Renal cortex interstitium (tissue), 11 donors: ENCODE measurements at regions not wholly inside any gene's neighbourhood (a gene's known extent, or its start where the extent isn't known, plus 50 kb on each side); places are given as distances from the start of the nearest gene placed in this dataset.

ENCODE experiments used
- DNase-seq, 11 donors: peaks; one replicate each; pipeline ENCODE4 v3.0.0-alpha.2; 2013; ENCODE audit warnings: low read depth in 9 of 11, low spot score in 4 of 11; ENCODE audit errors: extremely low read depth in 1 of 11

DNA sequence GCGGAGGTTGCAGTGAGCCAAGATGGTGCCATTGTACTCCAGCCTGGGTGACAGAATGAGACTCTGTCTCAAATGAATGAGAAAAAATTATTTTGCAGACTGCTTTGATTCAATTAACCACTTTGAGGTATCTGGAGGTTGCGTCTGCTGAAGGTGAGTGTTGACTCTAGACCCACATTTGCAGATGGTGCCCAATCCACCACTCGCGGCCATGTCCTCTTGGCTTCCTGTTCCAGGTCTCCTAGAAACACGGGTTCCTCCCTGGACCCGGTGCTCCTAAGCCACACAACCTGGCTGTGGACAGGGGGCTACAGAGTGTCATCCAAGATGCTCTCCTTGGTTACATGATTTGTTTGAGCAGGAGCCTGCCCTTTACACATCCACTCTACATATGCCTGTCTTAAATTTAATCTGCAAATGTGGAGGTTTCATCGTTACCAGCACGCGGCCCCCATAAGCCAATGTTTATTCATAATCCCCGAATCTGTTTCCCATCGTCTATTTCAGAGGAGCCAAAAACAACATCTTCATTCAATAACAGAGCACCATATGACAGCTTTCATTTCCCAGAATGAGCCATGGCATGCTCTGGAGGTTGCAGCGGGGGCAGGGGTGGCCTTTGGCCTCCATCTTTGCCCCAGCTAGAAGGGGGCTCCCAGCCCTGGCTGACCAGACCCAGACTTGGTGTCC lies 377.2 kb downstream of the CTTN start:
- DNase-seq: no peak

DNA sequence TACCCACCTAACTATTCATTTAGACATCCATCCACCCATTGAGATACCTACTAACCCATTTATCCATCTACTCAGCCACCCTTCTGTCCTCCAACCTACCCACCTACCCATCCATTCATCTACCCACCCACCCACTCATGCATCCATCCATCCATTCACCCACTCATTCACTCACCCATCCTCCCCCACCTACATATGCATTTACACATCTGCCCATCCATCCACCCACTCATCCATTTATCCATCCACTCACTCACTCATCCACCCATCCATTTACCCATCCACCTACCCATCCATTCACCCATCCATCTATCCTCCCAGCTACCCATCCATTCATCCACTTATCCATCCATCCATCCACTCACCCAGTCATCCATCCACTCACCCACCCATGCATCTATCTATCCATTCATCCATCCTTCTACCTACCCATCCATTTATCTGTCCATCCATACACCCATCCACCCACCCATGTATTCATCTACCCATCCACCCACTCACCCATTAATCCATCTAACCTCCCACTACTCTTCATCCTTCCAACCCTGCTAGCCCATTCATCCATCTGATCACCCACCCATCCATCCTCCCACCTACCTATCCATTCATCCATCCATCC lies 378.7 kb downstream of the CTTN start:
- DNase-seq: no peak

DNA sequence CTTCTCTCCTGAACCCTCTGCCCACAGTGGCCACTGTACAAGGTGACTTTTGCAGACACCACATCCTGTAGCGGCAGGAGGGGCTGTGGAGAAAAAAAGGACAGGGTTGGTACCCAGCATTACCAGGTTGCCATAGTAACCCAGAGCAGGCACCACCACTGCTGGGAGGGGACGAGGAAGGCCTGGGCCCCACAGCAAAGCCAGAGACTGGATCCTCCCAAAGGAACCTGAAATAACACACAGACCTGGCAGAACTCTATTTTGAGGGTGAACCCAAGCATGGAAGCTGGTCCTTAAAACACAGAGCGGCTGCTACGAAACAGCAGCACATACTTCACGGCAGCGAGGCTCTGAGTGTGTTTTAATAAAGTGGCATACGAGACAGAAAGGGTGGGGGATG lies 380.6 kb downstream of the CTTN start:
- no peak for DNase-seq

DNA sequence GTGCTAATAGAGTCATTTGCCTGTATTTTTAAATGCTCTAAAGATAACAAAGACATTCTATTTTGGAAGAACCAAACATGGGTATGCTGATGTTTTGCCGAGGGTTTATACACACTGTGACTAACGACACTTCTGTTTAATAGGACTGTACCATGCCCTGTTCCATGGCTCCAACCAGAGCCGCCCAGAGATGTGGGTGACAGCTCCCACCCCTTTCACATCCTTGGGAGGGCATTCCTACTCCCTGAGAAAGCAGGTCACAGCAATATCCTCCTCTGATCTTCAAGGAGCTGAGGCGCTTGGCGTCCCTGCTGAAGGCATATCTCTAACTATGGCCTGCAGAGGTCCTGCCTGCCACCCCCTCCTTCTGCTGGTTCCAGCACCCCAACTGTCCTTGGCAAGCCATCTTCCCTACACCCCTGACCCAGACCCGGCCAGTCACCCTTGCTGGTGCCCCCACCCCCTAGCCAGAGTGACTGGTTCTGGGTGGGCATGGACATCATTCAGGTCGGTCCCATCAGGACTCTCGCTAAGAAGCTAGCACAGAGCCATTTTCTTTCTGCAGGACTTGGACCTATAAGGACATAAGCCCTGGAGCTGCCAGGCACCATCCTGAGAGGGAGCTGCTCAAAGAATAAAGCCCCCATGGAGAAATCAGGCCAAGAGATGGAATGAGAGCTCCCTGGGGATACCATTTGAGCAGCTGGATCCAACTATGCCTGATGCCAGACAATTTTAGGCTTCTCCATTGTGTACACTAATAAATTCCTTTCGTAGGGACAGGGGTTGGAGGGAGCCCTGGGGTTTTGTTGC lies 381.3 kb downstream of the CTTN start:
- no peak for DNase-seq

DNA sequence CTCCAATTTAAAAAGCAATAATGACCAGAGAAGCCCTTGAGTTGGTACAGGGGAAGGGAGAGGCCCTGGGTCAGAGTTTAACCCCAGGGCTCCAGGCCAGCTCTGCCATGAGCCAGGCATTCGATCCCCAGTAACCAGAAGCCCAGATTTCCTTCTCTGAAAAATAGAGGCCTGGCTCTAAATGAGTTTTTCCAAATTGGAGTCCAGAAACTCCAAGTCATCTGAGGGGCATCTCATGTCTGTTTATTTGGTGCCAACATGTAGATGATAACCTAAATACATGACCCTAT lies 381.9 kb downstream of the CTTN start:
- no peak for DNase-seq

DNA sequence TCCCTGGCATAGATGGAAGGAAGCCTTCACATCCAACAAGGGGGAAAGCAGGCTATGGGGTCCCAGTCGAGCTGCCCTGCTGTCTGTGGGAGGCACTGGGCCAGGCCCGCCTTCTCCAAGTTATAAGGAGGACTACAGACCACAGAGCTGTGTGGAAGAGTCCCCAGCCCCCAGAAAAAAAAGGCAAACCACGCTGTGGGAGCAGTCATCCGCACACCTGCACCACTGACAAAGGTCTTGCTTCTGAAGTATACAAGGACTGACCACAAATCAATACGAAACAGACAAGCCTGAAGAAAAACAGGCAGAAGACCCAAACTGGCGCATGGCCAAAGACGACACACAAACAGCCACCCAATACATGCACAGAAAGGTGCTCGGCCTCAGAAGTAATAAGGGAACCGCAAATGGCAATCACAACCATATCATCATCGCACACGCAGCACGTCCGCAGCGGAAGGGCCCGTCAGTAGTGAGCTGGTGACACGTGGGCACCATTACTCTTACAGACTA lies 384.1 kb downstream of the CTTN start:
- DNase-seq: no peak

DNA sequence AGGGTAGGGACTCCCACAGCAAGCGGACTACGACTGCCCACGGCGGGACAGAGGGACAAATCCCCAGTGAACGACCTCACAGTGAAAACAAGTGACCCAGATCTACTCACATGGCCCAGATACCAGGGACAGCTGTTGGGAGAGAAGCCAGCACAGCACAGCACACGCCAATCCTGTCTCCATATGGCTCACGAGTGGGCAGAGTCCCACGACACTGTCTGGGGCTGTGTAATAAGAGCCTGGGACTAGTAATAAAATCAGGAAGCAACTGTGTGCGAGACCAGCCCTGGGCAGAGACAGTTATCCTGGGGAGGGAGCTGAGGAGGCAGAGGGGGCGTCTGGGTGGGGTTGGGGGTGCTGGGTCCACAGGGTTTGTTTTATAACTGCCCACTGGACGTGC lies 385.0 kb downstream of the CTTN start:
- DNase-seq: no peak

DNA sequence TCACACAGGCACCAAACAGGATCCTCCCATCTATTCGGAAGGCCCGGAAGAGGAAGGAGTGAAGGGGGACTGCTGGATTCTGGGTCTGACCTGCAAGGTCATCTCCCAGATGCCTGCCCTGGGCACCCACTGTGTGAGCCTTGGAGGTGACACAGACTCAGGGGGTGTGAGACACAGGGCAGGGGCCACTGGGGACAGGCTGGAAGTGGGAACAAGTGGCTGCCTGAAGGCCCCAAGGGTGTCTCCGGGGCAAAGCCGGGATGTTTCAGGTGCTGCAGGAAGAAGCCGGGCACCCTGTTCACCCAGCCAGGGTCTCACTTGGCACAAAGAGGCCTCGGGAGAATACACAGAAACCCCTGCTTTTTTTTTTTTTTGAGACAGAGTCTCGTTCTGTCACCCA lies 385.5 kb downstream of the CTTN start:
- no peak for DNase-seq

DNA sequence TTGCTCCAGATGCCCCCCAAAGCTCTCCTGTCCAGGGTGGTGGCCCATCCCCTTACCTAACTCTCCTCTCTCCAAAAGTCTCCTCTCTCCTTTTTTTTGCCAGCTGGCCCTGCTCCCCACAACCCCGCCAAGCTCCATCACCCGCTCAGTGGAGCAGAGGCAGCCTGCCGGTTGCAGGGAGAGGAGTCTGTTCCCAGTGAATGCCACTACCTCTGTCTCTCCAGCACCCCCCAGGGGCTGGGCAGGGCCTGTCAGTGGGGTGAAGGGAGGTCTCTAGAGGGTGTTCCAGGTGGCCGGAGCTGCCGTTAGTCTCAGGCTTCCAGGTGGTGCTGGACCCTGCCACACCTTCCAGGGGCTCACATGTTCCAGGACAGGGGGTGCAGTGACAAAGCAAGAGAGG lies 387.0 kb downstream of the CTTN start:
- no peak for DNase-seq

DNA sequence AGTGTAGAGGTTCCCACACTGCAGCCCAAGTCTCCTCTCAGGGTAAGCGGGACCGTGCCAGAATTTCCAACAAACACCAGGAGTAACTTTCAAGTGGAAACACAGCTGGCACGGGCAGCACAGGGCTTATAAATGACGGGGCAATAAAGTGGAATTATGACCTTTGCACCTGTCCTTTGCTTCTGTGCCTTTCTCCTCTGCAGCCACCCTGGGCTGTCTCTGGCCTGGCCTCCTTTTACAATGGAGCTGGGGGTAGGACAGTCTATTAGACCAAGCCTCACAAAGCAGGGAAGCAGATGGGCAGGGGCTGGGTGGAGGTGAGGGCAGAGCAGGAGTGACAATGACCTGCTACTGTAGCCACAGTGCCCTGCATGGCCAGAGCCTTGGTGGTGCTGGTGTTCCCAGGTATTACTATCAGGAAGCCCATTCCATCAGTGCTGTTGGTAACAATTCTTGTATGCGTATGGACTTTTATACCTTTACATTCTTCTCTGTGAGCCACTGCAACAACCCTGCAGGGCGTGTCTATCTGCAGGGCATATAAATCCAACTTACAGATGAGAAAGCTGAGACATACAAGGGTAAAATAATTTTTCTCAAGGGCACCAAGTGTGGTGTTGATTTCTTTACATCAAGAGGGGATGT lies 387.8 kb downstream of the CTTN start:
- DNase-seq: no peak

DNA sequence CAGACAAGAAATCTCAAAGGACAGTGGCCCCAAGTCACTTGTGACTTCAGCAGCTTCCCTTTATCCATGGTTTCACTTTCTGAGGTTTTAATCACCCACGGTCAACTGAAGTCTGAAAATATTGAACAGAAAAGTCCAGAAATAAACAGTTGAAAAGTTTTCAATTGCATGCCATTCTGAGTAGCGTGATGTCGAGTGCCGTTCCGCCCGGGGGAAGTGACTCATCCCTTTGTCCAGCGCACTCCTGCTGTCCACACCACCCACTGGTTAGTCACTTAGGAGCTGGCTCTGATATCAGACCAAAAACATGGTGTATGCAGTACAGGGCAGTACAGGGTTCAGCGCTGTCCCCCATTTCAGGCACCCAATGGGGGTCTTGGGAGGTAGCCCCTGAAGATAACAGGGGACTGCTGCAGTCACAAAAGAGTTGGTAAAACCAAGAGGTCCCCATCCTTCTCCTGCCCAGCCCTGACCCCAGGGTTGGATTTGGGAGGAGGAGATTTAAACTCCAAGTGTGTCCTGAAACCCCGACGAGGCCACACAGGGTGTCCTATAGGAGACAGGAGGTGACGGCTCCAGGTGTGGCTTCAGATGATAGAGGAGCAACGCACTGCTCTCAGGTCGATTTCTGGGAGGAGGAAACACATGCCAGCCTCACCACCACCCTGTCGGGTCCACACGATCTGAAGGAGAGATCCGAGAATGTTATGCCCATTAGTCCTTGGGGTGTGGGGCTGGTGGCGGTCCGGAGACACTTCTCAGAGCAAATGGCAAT lies 390.1 kb downstream of the CTTN start:
- no peak for DNase-seq

DNA sequence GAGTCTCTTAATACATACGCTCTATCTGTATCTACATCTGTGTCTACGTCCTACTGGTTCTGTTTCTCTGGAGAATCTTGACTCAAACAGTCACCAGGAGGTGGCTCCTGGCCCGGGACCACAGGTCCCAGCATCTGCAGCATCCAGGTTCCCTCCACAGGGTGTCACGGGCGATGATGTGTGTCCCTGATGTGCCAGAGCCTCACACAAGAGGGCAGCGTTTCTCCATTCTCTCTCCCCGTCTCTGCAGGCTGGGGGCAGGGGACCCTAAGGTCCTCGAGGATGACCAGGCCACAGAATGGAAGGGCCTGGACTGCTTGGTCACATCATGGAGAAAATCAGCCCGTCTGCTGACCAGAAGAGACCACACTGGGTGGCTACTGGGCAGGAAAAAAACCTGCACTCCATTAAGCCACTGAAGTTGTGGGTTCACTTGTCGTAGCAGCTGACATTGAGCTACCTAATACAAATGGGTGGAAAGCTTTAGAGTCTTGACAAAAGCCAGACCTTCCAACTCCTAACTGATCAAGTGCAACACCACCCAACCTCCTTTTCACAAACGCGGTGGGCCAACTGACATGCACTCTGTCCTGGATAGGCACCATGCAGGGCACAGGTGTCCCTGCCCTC lies 392.5 kb downstream of the CTTN start:
- DNase-seq: no peak

DNA sequence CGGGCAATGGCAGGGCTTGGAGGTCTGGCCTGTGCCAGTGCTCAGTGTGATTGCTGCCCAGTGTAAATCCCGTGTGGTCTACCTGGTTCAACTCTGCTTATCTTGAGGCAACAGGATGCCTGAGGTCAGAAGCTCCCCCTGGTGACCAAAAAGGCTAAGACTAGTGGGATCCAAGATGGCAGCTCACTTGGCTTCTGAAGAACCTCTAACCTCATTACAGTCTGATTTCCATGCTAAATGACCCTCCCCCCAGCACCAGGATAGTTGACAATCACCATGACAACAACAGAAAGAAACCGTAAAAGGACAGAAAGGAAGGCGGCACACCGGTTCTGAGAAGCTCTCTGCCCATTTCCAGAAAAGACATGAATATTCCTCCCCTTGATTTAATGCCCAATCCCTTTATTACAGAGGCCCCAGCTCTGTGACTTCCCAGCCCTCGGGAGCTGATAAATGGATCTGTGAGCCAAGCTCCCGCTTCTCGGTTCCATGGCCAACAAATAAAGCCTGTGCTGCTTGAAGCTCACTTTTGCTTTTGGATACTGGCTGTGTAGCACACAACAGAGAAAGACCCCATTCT lies 398.4 kb downstream of the CTTN start:
- DNase-seq: no peak

DNA sequence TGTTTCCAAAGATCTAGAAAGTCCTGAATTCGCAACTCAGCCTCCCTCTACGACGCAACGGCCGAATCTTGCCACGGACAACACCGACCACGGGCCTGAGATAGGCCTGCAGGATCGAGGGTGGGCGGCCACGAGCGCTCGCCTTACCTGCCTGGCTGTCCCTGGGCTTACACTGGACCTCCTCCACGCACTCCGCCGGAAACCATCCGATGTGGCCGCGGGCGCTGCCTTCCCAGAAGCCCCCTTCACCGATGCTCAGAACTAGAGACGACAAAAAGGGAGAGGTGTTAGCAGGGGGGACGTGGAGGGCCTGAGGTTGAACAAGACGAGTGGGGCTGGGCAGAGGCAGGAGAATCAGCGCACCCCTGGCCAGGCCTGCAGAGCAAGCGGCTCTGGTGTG lies 400.0 kb downstream of the CTTN start:
- DNase-seq: no peak

DNA sequence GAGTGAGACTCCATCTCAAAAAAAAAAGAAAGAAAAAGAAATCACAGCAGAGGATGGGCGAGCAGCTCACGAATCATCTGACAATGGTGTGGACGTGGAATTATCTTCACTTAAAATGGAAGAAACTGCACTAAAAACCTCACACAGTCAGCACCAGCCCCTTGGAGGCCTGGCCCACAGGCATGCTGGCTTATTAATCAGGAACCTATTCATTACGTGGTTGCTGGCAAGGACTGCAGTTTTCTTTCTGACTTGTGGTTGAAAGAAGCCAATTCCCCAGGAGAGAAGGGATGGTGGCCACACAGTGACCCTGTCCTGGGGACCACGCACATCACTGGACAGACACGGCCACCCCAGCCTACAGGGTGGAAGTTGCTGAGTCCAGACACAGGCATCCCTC lies 401.1 kb downstream of the CTTN start:
- DNase-seq: no peak

DNA sequence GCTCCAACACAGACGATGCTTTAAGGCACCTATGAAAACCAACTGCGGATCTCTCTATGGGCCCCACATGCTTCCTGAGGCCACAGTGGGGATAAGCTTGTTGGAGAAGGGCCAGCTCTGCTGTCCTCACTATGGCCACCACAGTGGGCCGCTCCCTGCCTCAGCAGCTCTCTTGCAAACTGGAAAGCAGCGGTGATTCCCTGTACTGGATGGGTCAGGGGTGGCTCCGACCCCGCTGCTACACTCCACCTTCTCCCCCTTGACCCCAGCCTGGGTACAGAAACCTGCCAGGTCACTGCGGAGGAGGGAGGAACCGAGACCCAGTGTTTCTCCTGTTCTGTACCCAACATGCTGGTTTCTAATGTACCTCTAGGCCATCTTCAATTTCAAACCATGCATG lies 403.9 kb downstream of the CTTN start:
- no peak for DNase-seq

DNA sequence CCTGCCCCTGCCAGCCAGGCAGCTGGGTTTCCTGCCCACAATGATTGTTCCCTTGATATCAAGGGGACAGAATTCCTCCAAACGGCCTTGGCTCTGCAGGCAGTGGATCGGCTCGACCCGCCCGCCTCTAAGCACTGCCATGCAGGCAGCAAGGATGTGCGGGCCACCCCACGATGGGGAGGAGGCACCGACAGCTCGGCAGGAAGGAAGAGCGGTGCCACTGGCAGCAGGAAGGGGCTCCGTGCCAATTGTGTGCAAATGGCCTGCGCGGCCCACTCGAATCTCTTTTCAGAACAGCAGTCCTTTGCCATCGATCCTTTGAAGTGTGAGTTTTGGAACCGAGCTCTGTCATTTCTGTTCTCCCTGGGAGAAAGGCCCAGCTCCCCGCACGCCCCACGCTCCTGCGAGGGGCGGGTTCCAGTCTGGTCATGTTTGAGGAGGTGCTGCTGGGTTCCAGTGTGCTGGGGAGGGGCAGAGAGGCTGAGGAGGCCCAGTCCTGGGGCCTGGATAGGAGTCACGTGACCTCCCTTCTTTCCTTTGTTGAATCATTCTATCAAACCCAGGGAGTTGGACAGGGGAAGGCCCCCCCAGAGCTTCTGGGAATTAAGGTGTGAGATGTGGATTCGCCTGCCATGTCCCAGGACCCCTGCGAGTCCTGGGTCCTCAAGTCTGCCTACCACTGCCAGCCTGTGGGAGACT lies 406.0 kb downstream of the CTTN start:
- DNase-seq: no peak

DNA sequence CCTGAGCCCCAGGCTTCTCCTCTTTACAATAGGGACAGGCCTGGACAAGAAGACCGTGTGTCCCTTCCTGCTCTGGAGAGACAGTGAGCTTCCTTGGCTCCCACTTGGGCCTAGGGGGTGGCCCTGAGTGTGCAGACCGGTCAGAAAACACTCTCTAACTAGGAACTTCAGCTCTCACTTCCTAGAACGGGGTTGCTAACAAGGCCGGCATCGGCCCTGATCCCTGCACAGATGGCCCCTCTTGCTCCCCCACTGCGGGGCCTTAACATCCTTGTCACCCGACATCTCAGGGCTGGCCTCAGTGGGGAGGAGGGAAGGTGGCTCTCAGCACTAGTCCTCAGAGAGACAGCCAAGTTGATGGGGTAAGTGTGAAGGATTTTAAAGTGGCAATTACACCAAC lies 406.9 kb downstream of the CTTN start:
- DNase-seq: no peak
